ENCODE measurements at regions not wholly inside any gene's neighbourhood (a gene's known extent, or its start where the extent isn't known, plus 50 kb on each side); places are given as distances from the start of the nearest gene placed in this dataset.

- TF ChIP-seq POLR2A (IDR thresholded peaks at IDR 0.05; ENCODE audit: low read length) (no peak), GATA1 (IDR thresholded peaks at IDR 0.05; ENCODE audit: low read depth, low read length) (no peak)
These were observed 50.0 kb upstream of the DSG1 start for GRCh38 chr18:31267823-31268481.
